PC-9 (cell line): ENCODE measurements at regions not wholly inside any gene's neighbourhood (a gene's known extent, or its start where the extent isn't known, plus 50 kb on each side); places are given as distances from the start of the nearest gene placed in this dataset.

ENCODE experiments used
- CTCF ChIP-seq: fragments of 200-600 bp; sonication (generic); conservative IDR thresholded peaks from 2 replicates; pipeline ENCODE4 v1.6.1; 2017; ENCODE audit warnings: mixed run types, antibody characterized with exemption, mild to moderate bottlenecking, moderate library complexity
- EZH2 ChIP-seq: fragments of 200-600 bp; sonication (generic); IDR thresholded peaks from 2 replicates; pipeline ENCODE4 v1.8.0; 2017; ENCODE audit warnings: antibody characterized with exemption, low read depth

- TF ChIP-seq CTCF (no peak), EZH2 (no peak)
These were observed 102.9 kb upstream of the FAM20C start for GRCh38 chr7:89232-90019.
